Middle frontal gyrus (tissue), 1 donor: ENCODE measurements at regions not wholly inside any gene's neighbourhood (a gene's known extent, or its start where the extent isn't known, plus 50 kb on each side); places are given as distances from the start of the nearest gene placed in this dataset.

Experiments used
- DNase-seq: peaks from one replicate; pipeline ENCODE4 v3.0.0-alpha.2; 2015; ENCODE audit warnings: low spot score; ENCODE audit errors: extremely low spot score

DNA sequence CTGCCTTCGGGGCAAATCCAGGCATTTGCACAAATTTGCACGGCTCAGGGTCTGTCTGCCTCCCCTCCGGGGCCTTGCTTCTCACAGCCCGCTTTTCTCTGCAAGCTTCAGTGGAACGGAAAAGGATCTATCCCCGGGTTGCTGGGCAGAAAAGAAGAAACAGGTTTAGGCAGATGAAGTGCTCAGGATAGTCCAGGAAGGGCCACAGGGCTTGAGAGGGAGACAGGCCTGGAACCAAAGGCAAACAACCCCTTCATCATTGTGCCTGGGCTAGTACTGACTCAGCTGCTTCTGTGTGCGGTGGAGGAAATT is 347.8 kb upstream of the TNP1 start:
- no peak for DNase-seq

DNA sequence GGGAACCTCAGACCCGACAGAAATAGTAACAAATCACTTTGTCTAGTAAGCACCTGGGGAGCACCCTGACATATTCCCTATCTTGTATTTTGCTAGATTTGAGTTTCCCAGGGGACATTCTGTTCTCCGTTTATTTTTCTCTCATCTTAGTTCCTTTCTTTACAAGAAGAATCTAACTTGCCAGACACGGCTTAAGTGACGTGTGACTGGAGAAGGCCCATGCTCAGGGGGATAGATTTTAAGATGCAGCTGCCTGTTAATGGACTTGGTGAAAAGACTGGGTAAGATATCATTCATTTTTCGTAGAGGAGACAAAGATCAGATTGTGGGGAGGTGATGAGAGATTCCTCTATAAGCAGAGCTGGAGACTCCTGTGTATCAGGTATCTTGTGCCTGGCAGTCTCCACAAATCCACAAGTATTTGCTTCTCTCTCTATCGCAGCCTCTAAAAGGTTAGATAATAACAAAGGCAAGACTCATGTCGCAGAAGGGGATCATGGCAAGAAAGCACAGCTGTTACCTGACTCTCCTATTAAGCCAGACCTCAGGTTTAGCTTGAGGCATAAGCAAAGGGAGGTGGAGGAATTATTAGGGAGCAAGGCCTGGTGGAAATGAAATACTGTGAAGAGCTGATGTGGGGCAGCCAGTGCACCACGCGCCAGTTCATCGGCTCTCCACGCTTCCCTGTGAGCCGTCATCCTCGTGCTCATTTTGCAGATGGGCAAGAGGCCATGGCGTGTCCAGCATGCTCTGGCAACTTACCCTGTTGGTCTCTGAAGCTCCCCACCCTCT is 347.2 kb upstream of the TNP1 start:
- DNase-seq = no peak

- DNase-seq = no peak
These were observed 346.3 kb upstream of the TNP1 start for GRCh38 chr2:217206016-217206725.

DNA sequence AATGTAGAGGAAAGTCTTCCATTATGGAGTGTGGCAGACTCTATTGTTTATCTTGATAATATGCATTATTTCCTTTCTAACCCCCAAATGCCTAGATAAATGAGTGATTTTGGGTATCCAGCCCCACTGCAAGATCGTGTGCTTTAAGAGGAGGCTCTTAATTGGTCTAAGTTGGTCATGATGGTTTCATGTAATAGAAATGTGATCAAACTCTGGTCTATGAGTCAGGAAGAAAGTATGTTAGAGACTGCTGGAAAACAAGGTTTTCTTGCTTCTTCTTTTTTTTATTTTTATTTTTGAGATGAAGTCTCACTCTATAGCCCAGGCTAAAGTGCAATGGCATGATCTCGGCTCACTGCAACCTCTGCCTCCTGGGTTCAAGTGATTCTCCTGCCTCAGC is 344.5 kb upstream of the TNP1 start:
- DNase-seq = no peak

GRCh38 chr2:217203086-217203485 is 343.2 kb upstream of the TNP1 start:
- no peak for DNase-seq

DNA sequence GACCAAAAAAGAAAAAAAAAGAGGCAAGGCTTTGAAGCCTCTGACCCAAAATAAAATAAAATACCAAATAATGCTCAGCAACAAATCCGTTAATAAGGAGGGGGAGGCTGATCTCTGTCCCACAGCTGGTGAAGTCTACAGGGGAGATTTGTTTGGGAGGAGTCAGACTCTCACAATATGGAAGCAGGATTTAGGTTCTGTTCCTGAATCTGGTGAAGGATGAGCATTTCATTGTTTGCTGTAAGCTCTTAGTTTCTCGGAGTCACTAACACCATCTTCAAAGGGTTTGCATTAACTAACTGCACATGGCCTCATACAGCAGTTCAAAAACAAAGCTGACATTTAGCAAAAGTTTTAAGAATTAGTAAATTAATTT is 339.4 kb upstream of the TNP1 start:
- no peak for DNase-seq

- no peak for DNase-seq
These were observed 336.0 kb upstream of the TNP1 start for GRCh38 chr2:217195658-217196446.

GRCh38 chr2:217195016-217195415 is 335.2 kb upstream of the TNP1 start:
- no peak for DNase-seq

- DNase-seq = no peak
These were observed 333.8 kb upstream of the TNP1 start for GRCh38 chr2:217193431-217194340.

DNA sequence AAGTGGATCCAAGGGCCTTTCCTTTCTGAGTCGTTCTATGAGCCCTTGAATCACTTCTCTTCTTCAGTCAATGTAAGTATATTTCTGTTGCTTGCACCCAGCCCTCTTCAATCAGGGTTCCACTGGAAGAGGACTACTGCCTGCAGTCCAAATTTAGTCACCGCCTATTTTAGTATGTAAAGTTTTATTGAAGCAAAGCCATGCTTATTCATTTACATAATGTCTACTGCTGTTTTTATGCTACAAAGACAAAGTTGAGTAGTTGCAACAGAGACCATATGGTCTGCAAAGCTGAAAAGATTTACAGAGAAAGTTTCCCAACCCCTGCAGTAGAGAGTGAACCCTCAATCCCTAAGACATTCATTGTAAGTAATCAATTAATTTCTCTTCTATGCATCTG is 332.5 kb upstream of the TNP1 start:
- peak; percentile 16 for DNase-seq

- no peak for DNase-seq
These were observed 329.9 kb upstream of the TNP1 start for GRCh38 chr2:217189747-217190146.

DNA sequence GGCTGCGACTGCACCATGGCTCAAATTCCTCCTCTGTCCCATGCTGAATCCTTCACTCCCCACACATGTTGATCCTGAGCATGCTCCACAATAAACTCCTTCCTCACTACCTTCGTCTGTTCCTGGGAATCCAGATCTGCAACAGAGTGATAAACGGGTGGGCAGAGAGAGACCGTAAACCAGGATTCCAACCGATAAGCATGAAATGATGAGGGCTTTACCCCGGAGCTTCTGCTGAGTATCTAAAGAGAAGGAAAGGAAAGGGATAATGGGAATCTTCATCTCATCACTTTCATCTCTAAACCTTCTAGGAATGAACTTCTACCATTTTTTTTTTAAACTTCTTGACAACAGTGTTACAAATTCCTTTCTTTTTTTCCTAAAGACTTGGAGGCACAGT is 329.3 kb upstream of the TNP1 start:
- DNase-seq = no peak

DNA sequence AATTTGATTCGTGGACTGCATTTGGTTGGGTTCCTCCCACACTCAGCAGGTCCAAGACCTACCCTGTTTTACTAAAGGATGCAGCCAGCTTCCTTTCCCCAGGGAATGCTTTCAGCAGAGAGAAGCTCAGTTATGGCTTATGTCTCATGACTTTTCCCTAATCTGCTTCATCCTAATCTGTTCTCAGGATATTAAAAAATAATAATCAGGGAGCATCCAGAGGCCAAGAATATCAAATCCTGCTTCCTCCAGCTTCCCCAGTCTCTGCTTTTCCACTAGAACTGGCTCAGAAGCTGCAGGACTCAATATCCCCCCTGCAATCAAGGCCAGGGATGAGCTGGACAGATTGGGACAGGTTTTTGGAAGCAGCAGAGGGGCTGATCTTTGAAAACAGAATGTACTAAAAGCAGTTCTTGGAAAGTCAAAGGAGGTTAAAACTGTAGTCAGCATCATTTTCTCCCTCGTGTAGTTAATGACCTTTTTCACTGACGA is 326.9 kb upstream of the TNP1 start:
- DNase-seq = no peak

DNA sequence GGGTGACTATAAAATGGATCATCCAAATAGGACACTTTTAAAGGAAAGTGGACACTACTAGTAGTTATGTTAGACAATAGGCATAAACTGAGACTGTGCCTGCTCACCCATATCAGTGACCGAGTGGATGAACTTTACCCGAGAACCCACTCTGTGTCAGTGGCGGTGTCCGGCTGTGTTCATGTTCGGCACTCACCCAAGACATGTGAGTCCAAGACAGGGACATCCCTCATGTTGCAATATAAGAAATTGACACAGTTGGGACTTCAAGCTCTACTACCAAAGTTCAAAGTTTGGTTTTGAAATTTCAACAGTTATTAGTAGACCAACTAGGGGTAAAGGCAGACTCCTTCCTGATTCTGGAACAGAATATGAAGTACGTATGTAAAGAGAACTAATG is 326.3 kb upstream of the TNP1 start:
- no peak for DNase-seq

- no peak for DNase-seq
These were observed 325.6 kb upstream of the TNP1 start for GRCh38 chr2:217185265-217185995.

DNA sequence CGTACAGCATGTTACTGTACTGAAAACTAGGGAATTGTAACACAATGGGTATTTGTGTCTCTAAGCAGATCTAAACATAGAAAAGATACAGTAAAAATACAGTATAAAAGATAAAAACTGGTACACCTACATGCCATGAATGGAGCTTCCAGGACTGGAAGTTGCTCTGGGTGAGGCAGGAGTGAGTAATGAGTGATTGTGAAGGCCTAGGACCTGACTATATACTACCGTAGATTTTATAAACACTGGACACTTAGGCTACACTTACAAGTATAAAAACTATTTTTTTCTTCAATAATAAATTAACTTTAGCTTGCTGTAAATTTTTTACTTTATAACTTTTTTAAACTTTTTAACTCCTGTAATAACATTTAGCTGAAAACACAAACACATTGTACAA is 324.4 kb upstream of the TNP1 start:
- DNase-seq = no peak

GRCh38 chr2:217183471-217183870 is 323.6 kb upstream of the TNP1 start:
- no peak for DNase-seq

DNA sequence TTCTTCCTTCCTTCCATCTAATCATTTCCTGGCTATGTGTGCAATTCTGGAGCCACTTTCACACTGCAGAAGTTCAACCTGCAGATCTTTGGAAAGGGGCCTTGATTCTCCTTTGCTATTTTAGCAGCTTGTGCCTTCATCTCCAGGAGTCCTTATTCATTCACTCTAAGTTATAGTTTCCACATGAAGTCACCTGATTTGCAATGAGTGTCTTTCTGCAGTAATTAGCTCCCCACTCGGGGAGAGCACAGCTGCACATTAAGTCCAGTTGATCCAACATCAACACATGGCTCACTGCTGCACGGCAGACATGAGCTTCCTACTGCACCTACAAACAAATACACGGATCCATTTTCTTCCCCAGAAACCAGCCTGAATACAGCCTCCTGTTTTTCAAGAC is 323.1 kb upstream of the TNP1 start:
- no peak for DNase-seq

DNA sequence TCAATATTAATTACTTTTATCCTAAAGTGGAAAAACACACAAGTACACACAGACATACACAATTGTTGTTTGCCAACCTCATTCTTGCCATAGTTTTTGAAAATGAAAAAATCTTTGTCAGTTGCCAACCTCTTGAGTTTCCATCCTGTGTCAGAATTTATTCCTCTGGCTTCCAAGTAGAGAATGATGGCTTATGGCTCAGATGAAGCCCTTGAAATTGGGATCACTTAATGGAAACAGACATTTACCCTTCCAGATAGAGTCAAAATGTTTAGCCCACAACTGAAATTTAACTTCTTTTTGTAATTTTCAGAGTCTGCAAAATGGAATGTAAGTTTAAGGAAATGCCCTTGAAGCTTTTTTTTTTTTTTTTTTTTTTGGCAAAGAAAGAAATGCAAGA is 321.6 kb upstream of the TNP1 start:
- no peak for DNase-seq

DNA sequence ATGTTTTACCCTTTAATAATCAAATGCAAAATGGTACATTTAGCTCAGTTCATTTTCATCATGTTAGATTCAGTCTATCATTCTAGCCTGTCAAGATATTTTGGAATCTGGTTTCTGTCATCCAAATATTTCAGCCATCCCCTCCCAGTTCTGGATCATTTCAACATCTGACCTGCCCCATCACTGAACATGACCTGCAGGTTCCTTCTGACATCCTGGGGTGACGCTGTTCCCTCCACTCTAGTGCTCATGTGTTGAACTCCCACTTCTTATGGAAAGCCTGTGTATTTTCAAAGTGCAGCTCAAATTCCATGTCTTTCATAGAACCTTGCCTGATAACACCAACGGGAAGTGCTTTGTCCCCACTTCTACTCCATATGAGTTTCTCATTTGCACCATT is 320.0 kb upstream of the TNP1 start:
- no peak for DNase-seq

DNA sequence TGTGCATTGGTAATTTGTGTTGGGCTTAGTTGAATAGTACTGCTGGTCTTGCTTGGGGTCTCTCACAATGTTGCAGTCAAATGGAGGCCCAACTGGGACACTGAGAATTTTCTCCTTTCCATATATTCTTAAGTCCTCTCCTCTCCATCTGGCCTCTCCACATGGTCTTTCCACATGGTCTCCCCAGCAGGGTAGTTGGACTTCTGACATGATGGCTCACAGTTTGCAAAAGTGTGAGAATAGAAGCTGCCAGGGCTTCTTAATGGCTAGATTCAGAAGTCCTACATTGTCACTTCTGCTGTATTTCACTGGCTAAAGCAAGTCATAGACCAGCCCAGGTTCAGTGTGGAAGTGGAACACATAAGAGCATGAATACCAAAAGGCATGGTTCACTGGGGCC is 318.5 kb upstream of the TNP1 start:
- DNase-seq = no peak
